SK-N-SH (cell line): ENCODE measurements at regions not wholly inside any gene's neighbourhood (a gene's known extent, or its start where the extent isn't known, plus 50 kb on each side); places are given as distances from the start of the nearest gene placed in this dataset.

Experiments used
- CTCF ChIP-seq: fragments of 200-600 bp; sonication (generic); IDR thresholded peaks from 2 replicates; pipeline ENCODE4 v1.6.1; 2017; ENCODE audit warnings: antibody characterized with exemption, mild to moderate bottlenecking, moderate library complexity
- ELF1 ChIP-seq: IDR thresholded peaks from 2 replicates; pipeline ENCODE4 v1.4.0; 2012
- EP300 ChIP-seq, 2 experiments: IDR thresholded peaks; 2 replicates each; pipeline versions ENCODE4 v1.4.0 to v1.6.1; 2012; ENCODE audit warnings: borderline replicate concordance in 1 of 2, low read depth in 1 of 2, low read length in 1 of 2
- JUND ChIP-seq: IDR thresholded peaks from 2 replicates; pipeline ENCODE4 v1.4.0; 2012
- MEF2A ChIP-seq: IDR thresholded peaks from 2 replicates; pipeline ENCODE4 v1.4.0; 2012; ENCODE audit warnings: low read depth, borderline replicate concordance
- MXI1 ChIP-seq: IDR thresholded peaks from 2 replicates; pipeline ENCODE4 v1.6.1; 2012; ENCODE audit warnings: mild to moderate bottlenecking, low read depth, low read length, improper control_type of control experiment
- NFIC ChIP-seq: IDR thresholded peaks from 2 replicates; pipeline ENCODE4 v1.4.0; 2012; ENCODE audit warnings: borderline replicate concordance
- PBX3 ChIP-seq: IDR thresholded peaks from 2 replicates; pipeline ENCODE4; 2012
- SIN3A ChIP-seq: IDR thresholded peaks from 2 replicates; pipeline ENCODE4 v1.6.1; 2012; ENCODE audit warnings: low read depth, mild to moderate bottlenecking, low read length, moderate library complexity, borderline replicate concordance
- TCF12 ChIP-seq: IDR thresholded peaks from 2 replicates; pipeline ENCODE4 v1.4.0; 2012
- YY1 ChIP-seq: IDR thresholded peaks from 2 replicates; pipeline ENCODE4 v1.4.0; 2012; ENCODE audit warnings: low read depth, mild to moderate bottlenecking
- ZBTB33 ChIP-seq: IDR thresholded peaks from 2 replicates; pipeline ENCODE4 v1.4.0; 2012; ENCODE audit warnings: low read depth, borderline replicate concordance

- TF ChIP-seq CTCF (no peak), ELF1 (no peak), YY1 (no peak), MXI1 (no peak), NFIC (no peak), SIN3A (no peak), PBX3 (no peak), ZBTB33 (no peak), JUND (no peak), EP300 (IDR thresholded peaks at IDR 0.05; ENCODE audit: borderline replicate concordance in 1 of 2, low read depth in 1 of 2, low read length in 1 of 2) (no peak), MEF2A (no peak), TCF12 (no peak)
Measured at GRCh38 chr11:134725716-134726639, 313.9 kb upstream of the B3GAT1 start.
